Fibroblast of lung (primary cell): ENCODE measurements at regions not wholly inside any gene's neighbourhood (a gene's known extent, or its start where the extent isn't known, plus 50 kb on each side); places are given as distances from the start of the nearest gene placed in this dataset.
"Not testable (repeated sequence)": the region's sequence is repeated elsewhere in the genome, so short reads cannot be mapped to it uniquely, and the experiment has no call there.

Source experiments
- DNase-seq, 2 donors: peaks; one replicate each; pipeline versions ENCODE4 v3.0.0 to v3.0.0-alpha.2; 2010; ENCODE audit warnings: low read depth in 2 of 2
- H2AFZ ChIP-seq: 2 replicates; pipeline ENCODE4 v1.5.1; 2012; ENCODE audit warnings: low read length, control low read depth, inconsistent platforms
- H3K27ac ChIP-seq: 2 replicates; pipeline ENCODE4 v1.5.1; 2011; ENCODE audit warnings: low read length, control low read depth; ENCODE audit not compliant: insufficient read depth
- H3K27me3 ChIP-seq: 2 replicates; pipeline ENCODE4 v1.5.1; 2011; ENCODE audit warnings: mild to moderate bottlenecking, low read length; ENCODE audit not compliant: control insufficient read depth, insufficient read depth
- H3K36me3 ChIP-seq: 2 replicates; pipeline ENCODE4 v1.5.1; 2011; ENCODE audit warnings: low read length; ENCODE audit not compliant: control insufficient read depth, insufficient read depth
- H3K4me1 ChIP-seq: 2 replicates; pipeline ENCODE4 v1.5.1; 2011; ENCODE audit warnings: low read length; ENCODE audit not compliant: control insufficient read depth, insufficient read depth; ENCODE audit errors: extremely low read depth
- H3K4me2 ChIP-seq: 2 replicates; pipeline ENCODE4 v1.5.1; 2011; ENCODE audit warnings: low read length, control low read depth; ENCODE audit not compliant: insufficient read depth; ENCODE audit errors: extremely low read depth
- H3K4me3 ChIP-seq, 4 experiments: fragments of 200-600 bp in 1 of 4; sonication (generic) in 1 of 4; replicated peaks in 1 of 4; 2 replicates each; pipeline ENCODE4 v1.5.1; 2011 to 2016; ENCODE audit warnings: low read length in 4 of 4, low read depth in 3 of 4, mild to moderate bottlenecking in 3 of 4, control low read depth in 2 of 4, inconsistent platforms in 1 of 4, mixed read lengths in 1 of 4; ENCODE audit not compliant: insufficient read depth in 1 of 4; ENCODE audit errors: control extremely low read depth in 1 of 4
- H3K79me2 ChIP-seq: 2 replicates; pipeline ENCODE4 v1.5.1; 2012; ENCODE audit warnings: mild to moderate bottlenecking, low read length, inconsistent platforms; ENCODE audit not compliant: control insufficient read depth, insufficient read depth
- H3K9ac ChIP-seq: 2 replicates; pipeline ENCODE4 v1.5.1; 2011; ENCODE audit warnings: mild to moderate bottlenecking, low read length, control low read depth; ENCODE audit not compliant: insufficient read depth
- H3K9me3 ChIP-seq: 2 replicates; pipeline ENCODE4 v1.5.1; 2012; ENCODE audit warnings: low read depth, low read length; ENCODE audit not compliant: control insufficient read depth, insufficient read depth
- H4K20me1 ChIP-seq: 2 replicates; pipeline ENCODE4 v1.5.1; 2011; ENCODE audit warnings: low read length; ENCODE audit not compliant: control insufficient read depth, insufficient read depth; ENCODE audit errors: extremely low read depth
- EZH2 ChIP-seq: IDR thresholded peaks from 2 replicates; pipeline ENCODE4 v1.5.1; 2012; ENCODE audit warnings: low read length, control low read depth, mild to moderate bottlenecking; ENCODE audit errors: missing control alignments
- TF ChIP-seq, protein P1 (sequence below), 2 donors: IDR thresholded peaks in 1 of 2; conservative IDR thresholded peaks in 1 of 2; 1 replicate in 1 of 2; 2 replicates in 1 of 2; pipeline ENCODE4 v1.5.1; 2011 to 2012; ENCODE audit warnings: low read length in 2 of 2, control low read depth in 1 of 2, inconsistent platforms in 1 of 2, low read depth in 1 of 2, mild to moderate bottlenecking in 1 of 2

GRCh38 chr3:98695796-98696195, 67.3 kb upstream of the ST3GAL6 start:
- H3K4me3 ChIP-seq, result no peak overlapping the region
- H3K4me1 ChIP-seq, result no peaks in the 10 kb centered on the region
- no peaks in the 10 kb centered on the region for H4K20me1 ChIP-seq
- H3K79me2 ChIP-seq, result no peaks in the 10 kb centered on the region
- peak in 1 of 2 donors; percentile 25 for DNase-seq
- H2AFZ ChIP-seq, result no peak overlapping the region
- H3K4me2 ChIP-seq, result no peak overlapping the region
- no peak overlapping the region for H3K9ac ChIP-seq
- H3K36me3 ChIP-seq, result no peaks in the 10 kb centered on the region
- no peak for TF ChIP-seq EZH2
- TF ChIP-seq, protein P1, sequence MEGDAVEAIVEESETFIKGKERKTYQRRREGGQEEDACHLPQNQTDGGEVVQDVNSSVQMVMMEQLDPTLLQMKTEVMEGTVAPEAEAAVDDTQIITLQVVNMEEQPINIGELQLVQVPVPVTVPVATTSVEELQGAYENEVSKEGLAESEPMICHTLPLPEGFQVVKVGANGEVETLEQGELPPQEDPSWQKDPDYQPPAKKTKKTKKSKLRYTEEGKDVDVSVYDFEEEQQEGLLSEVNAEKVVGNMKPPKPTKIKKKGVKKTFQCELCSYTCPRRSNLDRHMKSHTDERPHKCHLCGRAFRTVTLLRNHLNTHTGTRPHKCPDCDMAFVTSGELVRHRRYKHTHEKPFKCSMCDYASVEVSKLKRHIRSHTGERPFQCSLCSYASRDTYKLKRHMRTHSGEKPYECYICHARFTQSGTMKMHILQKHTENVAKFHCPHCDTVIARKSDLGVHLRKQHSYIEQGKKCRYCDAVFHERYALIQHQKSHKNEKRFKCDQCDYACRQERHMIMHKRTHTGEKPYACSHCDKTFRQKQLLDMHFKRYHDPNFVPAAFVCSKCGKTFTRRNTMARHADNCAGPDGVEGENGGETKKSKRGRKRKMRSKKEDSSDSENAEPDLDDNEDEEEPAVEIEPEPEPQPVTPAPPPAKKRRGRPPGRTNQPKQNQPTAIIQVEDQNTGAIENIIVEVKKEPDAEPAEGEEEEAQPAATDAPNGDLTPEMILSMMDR (conservative IDR thresholded peaks at IDR 0.05 in 1 of 2, IDR thresholded peaks at IDR 0.05 in 1 of 2; ENCODE audit: low read depth in 1 of 2, low read length in 2 of 2), result no peak
- no peaks in the 10 kb centered on the region for H3K9me3 ChIP-seq
- H3K27me3 ChIP-seq, result no peaks in the 10 kb centered on the region
- H3K27ac ChIP-seq, result no peak overlapping the region

DNA sequence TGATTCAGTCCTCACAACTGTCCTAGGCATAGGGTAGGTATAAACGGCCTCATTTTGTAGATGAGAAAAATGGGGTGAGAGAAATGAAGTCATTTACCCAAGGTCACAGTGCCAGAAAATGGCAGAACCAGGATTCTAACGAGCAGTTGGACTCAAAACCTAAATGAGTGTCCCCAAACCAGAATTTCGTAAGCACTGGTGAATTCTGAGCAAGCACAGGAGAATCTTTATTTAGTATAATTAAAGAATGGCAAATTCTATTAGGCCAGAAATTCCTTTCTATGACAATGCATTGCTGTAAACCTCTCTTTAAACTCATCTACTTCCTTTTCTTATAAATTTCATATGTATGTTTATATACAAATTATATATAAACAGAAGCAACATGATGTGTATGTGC, 66.8 kb upstream of the ST3GAL6 start:
- not testable (repeated sequence) for H3K79me2 ChIP-seq, H3K36me3 ChIP-seq, H2AFZ ChIP-seq, H3K9me3 ChIP-seq, DNase-seq, H3K4me2 ChIP-seq, H4K20me1 ChIP-seq, H3K9ac ChIP-seq, H3K4me3 ChIP-seq, H3K4me1 ChIP-seq, H3K27me3 ChIP-seq, H3K27ac ChIP-seq

DNA sequence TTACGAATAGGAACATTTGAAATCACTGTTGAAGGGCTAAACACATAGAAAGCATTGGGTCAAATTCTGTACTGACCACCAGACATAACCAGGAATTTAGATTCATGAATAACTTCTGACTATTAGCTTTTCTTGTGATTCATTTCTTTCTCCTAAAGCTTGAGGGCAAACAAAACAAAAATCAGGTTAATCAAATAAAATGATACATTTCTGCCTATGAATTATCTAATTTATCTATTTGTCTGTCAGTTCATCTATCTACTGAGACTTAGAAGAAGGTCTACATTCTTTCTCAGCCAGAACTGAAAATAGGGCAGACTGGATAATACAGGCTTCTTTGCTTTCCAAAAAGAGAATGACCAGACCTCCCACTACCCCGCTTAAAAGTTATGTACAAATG, 65.9 kb upstream of the ST3GAL6 start:
- Histone ChIP-seq H3K9me3 (no peaks in the 10 kb centered on the region), H2AFZ (no peak overlapping the region), H3K79me2 (no peaks in the 10 kb centered on the region), H3K4me3 (no peak overlapping the region), H4K20me1 (no peaks in the 10 kb centered on the region), H3K36me3 (no peaks in the 10 kb centered on the region), H3K4me2 (no peak overlapping the region), H3K4me1 (peaks cover 2% of the 10 kb centered on the region), H3K27ac (no peak overlapping the region), H3K27me3 (no peaks in the 10 kb centered on the region), H3K9ac (no peak overlapping the region)
- peak in 1 of 2 donors; percentile 30 for DNase-seq
- no peak for TF ChIP-seq EZH2
- TF ChIP-seq, protein P1 (conservative IDR thresholded peaks at IDR 0.05 in 1 of 2, IDR thresholded peaks at IDR 0.05 in 1 of 2; ENCODE audit: low read depth in 1 of 2, low read length in 2 of 2), result no peak

DNA sequence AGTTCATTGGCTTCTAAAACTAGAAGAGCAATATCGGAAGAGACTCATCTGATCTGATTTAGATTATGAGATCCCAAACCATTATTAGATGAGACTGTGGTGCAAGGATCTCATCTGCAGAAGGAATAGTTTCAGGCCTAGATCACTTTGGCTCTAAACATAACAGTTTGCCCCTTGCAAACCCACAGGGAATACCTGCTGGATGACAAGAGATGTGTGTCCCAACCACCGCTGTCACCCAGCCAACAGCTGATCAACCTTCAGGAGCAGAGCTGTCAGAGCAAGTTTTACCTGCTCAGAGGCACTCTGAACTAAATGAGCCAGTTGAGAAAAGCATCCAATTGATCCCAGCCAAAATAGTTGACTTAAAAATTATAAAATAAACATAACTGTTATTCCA, 64.0 kb upstream of the ST3GAL6 start:
- H3K4me1 ChIP-seq, result peaks cover 2% of the 10 kb centered on the region
- no peaks in the 10 kb centered on the region for H3K27me3 ChIP-seq
- H3K9me3 ChIP-seq, result no peaks in the 10 kb centered on the region
- peak in 1 of 2 donors; percentile 52 for DNase-seq
- no peak overlapping the region for H3K4me2 ChIP-seq
- no peaks in the 10 kb centered on the region for H4K20me1 ChIP-seq
- H3K4me3 ChIP-seq, result no peak overlapping the region
- no peaks in the 10 kb centered on the region for H3K79me2 ChIP-seq
- H3K36me3 ChIP-seq, result no peaks in the 10 kb centered on the region
- H3K9ac ChIP-seq, result no peak overlapping the region
- H3K27ac ChIP-seq, result no peak overlapping the region
- TF ChIP-seq EZH2, result no peak
- TF ChIP-seq, protein P1 (conservative IDR thresholded peaks at IDR 0.05 in 1 of 2, IDR thresholded peaks at IDR 0.05 in 1 of 2; ENCODE audit: low read depth in 1 of 2, low read length in 2 of 2), result no peak
- no peak overlapping the region for H2AFZ ChIP-seq
